ENCODE measurements at regions not wholly inside any gene's neighbourhood (a gene's known extent, or its start where the extent isn't known, plus 50 kb on each side); places are given as distances from the start of the nearest gene placed in this dataset.
A peak's percentile ranks its signal among the peaks of the same experiment; 100 is the strongest.

GRCh38 chr5:159642379-159642778 lies 273.9 kb upstream of the ADRA1B start (continued):
- peak; percentile 16; the same call in 1 of the 2 replicates for TF ChIP-seq REST (IDR thresholded peaks at IDR 0.05; ENCODE audit: borderline replicate concordance)
- no peak for TF ChIP-seq REST (CRISPR knock-in tag; IDR thresholded peaks at IDR 0.05; ENCODE audit: low read depth)
- no peak for TF ChIP-seq PYGO2 (tag; IDR thresholded peaks at IDR 0.05)
- TF ChIP-seq, protein P1, sequence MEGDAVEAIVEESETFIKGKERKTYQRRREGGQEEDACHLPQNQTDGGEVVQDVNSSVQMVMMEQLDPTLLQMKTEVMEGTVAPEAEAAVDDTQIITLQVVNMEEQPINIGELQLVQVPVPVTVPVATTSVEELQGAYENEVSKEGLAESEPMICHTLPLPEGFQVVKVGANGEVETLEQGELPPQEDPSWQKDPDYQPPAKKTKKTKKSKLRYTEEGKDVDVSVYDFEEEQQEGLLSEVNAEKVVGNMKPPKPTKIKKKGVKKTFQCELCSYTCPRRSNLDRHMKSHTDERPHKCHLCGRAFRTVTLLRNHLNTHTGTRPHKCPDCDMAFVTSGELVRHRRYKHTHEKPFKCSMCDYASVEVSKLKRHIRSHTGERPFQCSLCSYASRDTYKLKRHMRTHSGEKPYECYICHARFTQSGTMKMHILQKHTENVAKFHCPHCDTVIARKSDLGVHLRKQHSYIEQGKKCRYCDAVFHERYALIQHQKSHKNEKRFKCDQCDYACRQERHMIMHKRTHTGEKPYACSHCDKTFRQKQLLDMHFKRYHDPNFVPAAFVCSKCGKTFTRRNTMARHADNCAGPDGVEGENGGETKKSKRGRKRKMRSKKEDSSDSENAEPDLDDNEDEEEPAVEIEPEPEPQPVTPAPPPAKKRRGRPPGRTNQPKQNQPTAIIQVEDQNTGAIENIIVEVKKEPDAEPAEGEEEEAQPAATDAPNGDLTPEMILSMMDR (IDR thresholded peaks at IDR 0.05 in 2 of 3, conservative IDR thresholded peaks at IDR 0.05 in 1 of 3; ENCODE audit: insufficient read depth in 2 of 3, low read depth in 1 of 3, low read length in 3 of 3): peak in 2 of 3 experiments; percentile 16 to 30; a peak in 2 of 6 replicates
